ENCODE measurements at regions not wholly inside any gene's neighbourhood (a gene's known extent, or its start where the extent isn't known, plus 50 kb on each side); places are given as distances from the start of the nearest gene placed in this dataset.

GRCh38 chr3:30222441-30222840 is 384.0 kb upstream of the TGFBR2 start:
- H3K9me3 Mint-ChIP-seq (ENCODE audit: unreplicated experiment) = no peaks in the 10 kb centered on the region
- no peaks in the 10 kb centered on the region for H3K4me1 Mint-ChIP-seq (ENCODE audit: low read depth, unreplicated experiment)
- no peak for DNase-seq
- H3K36me3 Mint-ChIP-seq (ENCODE audit: unreplicated experiment) = peaks cover 5% of the 10 kb centered on the region
- no peaks in the 10 kb centered on the region for H3K27me3 Mint-ChIP-seq (ENCODE audit: unreplicated experiment)
- TF ChIP-seq CTCF (IDR thresholded peaks at IDR 0.05; ENCODE audit: partially characterized antibody, unreplicated experiment) = no peak
- no peak overlapping the region for H3K27ac Mint-ChIP-seq (ENCODE audit: unreplicated experiment)
- H3K4me3 Mint-ChIP-seq (ENCODE audit: unreplicated experiment) = no peak overlapping the region

- Mint-ChIP-seq H3K27ac (ENCODE audit: unreplicated experiment) (no peak overlapping the region), H3K36me3 (ENCODE audit: unreplicated experiment) (peaks cover 5% of the 10 kb centered on the region), H3K27me3 (ENCODE audit: unreplicated experiment) (no peaks in the 10 kb centered on the region), H3K4me3 (ENCODE audit: unreplicated experiment) (no peak overlapping the region), H3K9me3 (ENCODE audit: unreplicated experiment) (no peaks in the 10 kb centered on the region), H3K4me1 (ENCODE audit: low read depth, unreplicated experiment) (no peaks in the 10 kb centered on the region)
- no peak for DNase-seq
- no peak for TF ChIP-seq CTCF (IDR thresholded peaks at IDR 0.05; ENCODE audit: partially characterized antibody, unreplicated experiment)
Observed at GRCh38 chr3:30225021-30225420, 381.4 kb upstream of the TGFBR2 start.

- no peak for DNase-seq
- Mint-ChIP-seq H3K9me3 (ENCODE audit: unreplicated experiment) (no peaks in the 10 kb centered on the region), H3K27me3 (ENCODE audit: unreplicated experiment) (no peaks in the 10 kb centered on the region), H3K36me3 (ENCODE audit: unreplicated experiment) (peaks cover 5% of the 10 kb centered on the region), H3K4me1 (ENCODE audit: low read depth, unreplicated experiment) (peaks cover 7% of the 10 kb centered on the region), H3K4me3 (ENCODE audit: unreplicated experiment) (no peak overlapping the region), H3K27ac (ENCODE audit: unreplicated experiment) (no peak overlapping the region)
- TF ChIP-seq CTCF (IDR thresholded peaks at IDR 0.05; ENCODE audit: partially characterized antibody, unreplicated experiment) = no peak
Observed at GRCh38 chr3:30226601-30227151, 379.7 kb upstream of the TGFBR2 start.

- no peak for TF ChIP-seq CTCF (IDR thresholded peaks at IDR 0.05; ENCODE audit: partially characterized antibody, unreplicated experiment)
- Mint-ChIP-seq H3K4me1 (ENCODE audit: low read depth, unreplicated experiment) (peaks cover 15% of the 10 kb centered on the region), H3K27me3 (ENCODE audit: unreplicated experiment) (no peaks in the 10 kb centered on the region), H3K36me3 (ENCODE audit: unreplicated experiment) (peaks cover 5% of the 10 kb centered on the region), H3K4me3 (ENCODE audit: unreplicated experiment) (no peak overlapping the region), H3K27ac (ENCODE audit: unreplicated experiment) (no peak overlapping the region), H3K9me3 (ENCODE audit: unreplicated experiment) (no peaks in the 10 kb centered on the region)
- no peak for DNase-seq
Observed at GRCh38 chr3:30227571-30228301, 378.7 kb upstream of the TGFBR2 start.

GRCh38 chr3:30228302-30228631 is 378.1 kb upstream of the TGFBR2 start:
- Mint-ChIP-seq H3K4me3 (ENCODE audit: unreplicated experiment) (no peak overlapping the region), H3K36me3 (ENCODE audit: unreplicated experiment) (no peaks in the 10 kb centered on the region), H3K27ac (ENCODE audit: unreplicated experiment) (no peak overlapping the region), H3K27me3 (ENCODE audit: unreplicated experiment) (no peaks in the 10 kb centered on the region), H3K9me3 (ENCODE audit: unreplicated experiment) (no peaks in the 10 kb centered on the region), H3K4me1 (ENCODE audit: low read depth, unreplicated experiment) (peaks cover 17% of the 10 kb centered on the region)
- no peak for DNase-seq
- TF ChIP-seq CTCF (IDR thresholded peaks at IDR 0.05; ENCODE audit: partially characterized antibody, unreplicated experiment) = no peak
